HUES64 (cell line): ENCODE measurements at regions not wholly inside any gene's neighbourhood (a gene's known extent, or its start where the extent isn't known, plus 50 kb on each side); places are given as distances from the start of the nearest gene placed in this dataset.

ENCODE experiments used
- H3K27ac ChIP-seq: 2 replicates; pipeline ENCODE4 v1.7.0; 2013; ENCODE audit warnings: low read depth, low read length, inconsistent platforms
- H3K27me3 ChIP-seq: 2 replicates; pipeline ENCODE4 v1.6.1; 2013; ENCODE audit warnings: mild to moderate bottlenecking, low read length; ENCODE audit not compliant: insufficient read depth
- H3K36me3 ChIP-seq: 2 replicates; pipeline ENCODE4 v1.6.1; 2013; ENCODE audit warnings: mild to moderate bottlenecking, low read length; ENCODE audit not compliant: insufficient read depth
- H3K4me1 ChIP-seq: 2 replicates; pipeline ENCODE4 v1.6.1; 2013; ENCODE audit warnings: mild to moderate bottlenecking, low read length, moderate library complexity; ENCODE audit not compliant: insufficient read depth
- H3K4me3 ChIP-seq: 2 replicates; pipeline ENCODE4 v1.5.1; 2013; ENCODE audit warnings: mild to moderate bottlenecking, low read length, moderate library complexity
- H3K9ac ChIP-seq: 2 replicates; pipeline ENCODE4 v1.6.1; 2013; ENCODE audit warnings: mild to moderate bottlenecking, low read depth, low read length
- H3K9me3 ChIP-seq: 2 replicates; pipeline ENCODE4 v1.6.1; 2013; ENCODE audit warnings: low read depth, low read length; ENCODE audit not compliant: insufficient read depth
- WGBS: fragments of 150-250, 120-280 bp; methylation state at CpG from one replicate; pipeline ENCODE4 v1.1.7; 2013; ENCODE audit warnings: missing lambda C conversion rate; 5-methylcytosine and 5-hydroxymethylcytosine counted together

- no peak overlapping the region for H3K4me3 ChIP-seq
- WGBS, result 79% methylated on average over 5 of the region's 5 CpGs
- peaks cover 12% of the 10 kb centered on the region; the same call in 1 of the 2 replicates for H3K4me1 ChIP-seq
- H3K9me3 ChIP-seq, result no peaks in the 10 kb centered on the region
- H3K27ac ChIP-seq, result no peak overlapping the region
- no peaks in the 10 kb centered on the region for H3K36me3 ChIP-seq
- H3K27me3 ChIP-seq, result peaks cover 14% of the 10 kb centered on the region; the same call in 1 of the 2 replicates
- H3K9ac ChIP-seq, result no peak overlapping the region
These were observed 52.1 kb upstream of the HTATIP2 start for GRCh38 chr11:20311444-20311843.

- no peaks in the 10 kb centered on the region for H3K36me3 ChIP-seq
These were observed 52.7 kb upstream of the HTATIP2 start for GRCh38 chr11:20310596-20311394.

GRCh38 chr11:20310137-20310536 is 53.4 kb upstream of the HTATIP2 start:
- Histone ChIP-seq H3K4me1 (peaks cover 5% of the 10 kb centered on the region; the same call in 1 of the 2 replicates), H3K9me3 (no peaks in the 10 kb centered on the region)

More at GRCh38 chr11:20310596-20311394, 52.7 kb upstream of the HTATIP2 start:
- Histone ChIP-seq H3K9ac (no peak overlapping the region), H3K27me3 (peaks cover 19% of the 10 kb centered on the region; the same call in 1 of the 2 replicates), H3K9me3 (no peaks in the 10 kb centered on the region), H3K4me1 (peaks cover 10% of the 10 kb centered on the region; the same call in 1 of the 2 replicates), H3K27ac (no peak overlapping the region), H3K4me3 (no peak overlapping the region)
- WGBS, result 85% methylated on average over 11 of the region's 11 CpGs

GRCh38 chr11:20309231-20310025 is 54.1 kb upstream of the HTATIP2 start:
- Histone ChIP-seq H3K27me3 (peaks cover 23% of the 10 kb centered on the region; the same call in 1 of the 2 replicates), H3K36me3 (no peaks in the 10 kb centered on the region), H3K9me3 (no peaks in the 10 kb centered on the region), H3K9ac (no peak overlapping the region), H3K4me1 (peaks cover 5% of the 10 kb centered on the region; the same call in 1 of the 2 replicates), H3K27ac (no peak overlapping the region), H3K4me3 (no peak overlapping the region)
- WGBS, result 96% methylated on average over 5 of the region's 5 CpGs

More at GRCh38 chr11:20310137-20310536, 53.4 kb upstream of the HTATIP2 start:
- 94% methylated on average over 9 of the region's 9 CpGs for WGBS
- H3K36me3 ChIP-seq, result no peaks in the 10 kb centered on the region
- peaks cover 19% of the 10 kb centered on the region; the same call in 1 of the 2 replicates for H3K27me3 ChIP-seq
- no peak overlapping the region for H3K4me3 ChIP-seq
- no peak overlapping the region for H3K9ac ChIP-seq
- no peak overlapping the region for H3K27ac ChIP-seq

GRCh38 chr11:20308601-20309000 is 54.9 kb upstream of the HTATIP2 start:
- peaks cover 5% of the 10 kb centered on the region; the same call in 1 of the 2 replicates for H3K4me1 ChIP-seq
- no peak overlapping the region for H3K4me3 ChIP-seq
- WGBS, result 79% methylated on average over 2 of the region's 2 CpGs
- H3K27me3 ChIP-seq, result peaks cover 29% of the 10 kb centered on the region; the same call in 1 of the 2 replicates
- no peak overlapping the region for H3K27ac ChIP-seq
- H3K9ac ChIP-seq, result no peak overlapping the region
- no peaks in the 10 kb centered on the region for H3K36me3 ChIP-seq
- no peaks in the 10 kb centered on the region for H3K9me3 ChIP-seq

GRCh38 chr11:20303391-20303965 is 60.0 kb upstream of the HTATIP2 start:
- Histone ChIP-seq H3K36me3 (no peaks in the 10 kb centered on the region), H3K4me3 (no peak overlapping the region), H3K9ac (no peak overlapping the region), H3K9me3 (no peaks in the 10 kb centered on the region), H3K27ac (no peak overlapping the region), H3K4me1 (no peaks in the 10 kb centered on the region), H3K27me3 (peaks cover 24% of the 10 kb centered on the region; the same call in 1 of the 2 replicates)
- WGBS, result 79% methylated on average over 6 of the region's 6 CpGs

- Histone ChIP-seq H3K4me3 (no peak overlapping the region), H3K9ac (no peak overlapping the region), H3K36me3 (no peaks in the 10 kb centered on the region), H3K27ac (no peak overlapping the region), H3K9me3 (no peaks in the 10 kb centered on the region), H3K27me3 (peaks cover 14% of the 10 kb centered on the region; the same call in 1 of the 2 replicates), H3K4me1 (no peaks in the 10 kb centered on the region)
- 96% methylated on average over 4 of the region's 4 CpGs for WGBS
These were observed 69.5 kb upstream of the HTATIP2 start for GRCh38 chr11:20293992-20294391.

GRCh38 chr11:20293531-20293930 is 70.0 kb upstream of the HTATIP2 start:
- H3K36me3 ChIP-seq, result no peaks in the 10 kb centered on the region
- no peak overlapping the region for H3K9ac ChIP-seq
- no peak overlapping the region for H3K27ac ChIP-seq
- WGBS, result no CpG with 5 or more reads among the region's 1 CpG
- no peaks in the 10 kb centered on the region; the same call in 1 of the 2 replicates for H3K4me1 ChIP-seq
- no peak overlapping the region for H3K4me3 ChIP-seq
- no peaks in the 10 kb centered on the region for H3K9me3 ChIP-seq
- H3K27me3 ChIP-seq, result peaks cover 14% of the 10 kb centered on the region; the same call in 1 of the 2 replicates

- no peak overlapping the region for H3K4me3 ChIP-seq
- H3K9ac ChIP-seq, result no peak overlapping the region
- H3K36me3 ChIP-seq, result no peaks in the 10 kb centered on the region
- WGBS, result 67% methylated on average over 2 of the region's 2 CpGs
- H3K27me3 ChIP-seq, result peaks cover 20% of the 10 kb centered on the region; the same call in 1 of the 2 replicates
- H3K4me1 ChIP-seq, result peaks cover 9% of the 10 kb centered on the region; the same call in 1 of the 2 replicates
- no peak overlapping the region for H3K27ac ChIP-seq
- H3K9me3 ChIP-seq, result no peaks in the 10 kb centered on the region
These were observed 73.8 kb upstream of the HTATIP2 start for GRCh38 chr11:20289732-20290131.

- WGBS, result no CpG with 5 or more reads among the region's 1 CpG
- Histone ChIP-seq H3K4me1 (peaks cover 9% of the 10 kb centered on the region; the same call in 1 of the 2 replicates), H3K27me3 (peaks cover 25% of the 10 kb centered on the region; the same call in 1 of the 2 replicates), H3K9ac (no peak overlapping the region), H3K4me3 (no peak overlapping the region), H3K27ac (no peak overlapping the region), H3K36me3 (no peaks in the 10 kb centered on the region), H3K9me3 (no peaks in the 10 kb centered on the region)
These were observed 80.0 kb upstream of the HTATIP2 start for GRCh38 chr11:20283475-20283874.
